Activated naive CD8-positive, alpha-beta T cell treated with anti-CD3 and anti-CD28 coated beads, Interleukin-2, amount 50 U/mL, for 24 hours (primary cell): ENCODE measurements at regions not wholly inside any gene's neighbourhood (a gene's known extent, or its start where the extent isn't known, plus 50 kb on each side); places are given as distances from the start of the nearest gene placed in this dataset.

ENCODE experiments used
- ATAC-seq: fragments of 150-1000 bp; cut with Tn5 transposase; one replicate; pipeline ENCODE4 v1.10.0; 2021
- DNase-seq: peaks from one replicate; pipeline ENCODE4 v3.0.0; 2021
- H3K27ac Mint-ChIP-seq: one replicate; pipeline ENCODE4 v1.8.0; 2021; ENCODE audit warnings: mild to moderate bottlenecking, mixed read lengths
- H3K27me3 Mint-ChIP-seq: one replicate; pipeline ENCODE4 v1.8.0; 2021; ENCODE audit warnings: mixed read lengths
- H3K36me3 Mint-ChIP-seq: one replicate; pipeline ENCODE4 v1.8.0; 2021; ENCODE audit warnings: low read depth, mixed read lengths
- H3K4me1 Mint-ChIP-seq: one replicate; pipeline ENCODE4 v1.8.0; 2021; ENCODE audit warnings: mixed read lengths
- H3K4me3 Mint-ChIP-seq: one replicate; pipeline ENCODE4 v1.8.0; 2021; ENCODE audit warnings: mild to moderate bottlenecking, moderate library complexity, mixed read lengths
- H3K9me3 Mint-ChIP-seq: one replicate; pipeline ENCODE4 v1.8.0; 2021; ENCODE audit warnings: mixed read lengths

- Mint-ChIP-seq H3K9me3 (no peaks in the 10 kb centered on the region), H3K27ac (no peak overlapping the region), H3K27me3 (peaks cover 8% of the 10 kb centered on the region), H3K4me3 (no peak overlapping the region), H3K4me1 (no peaks in the 10 kb centered on the region), H3K36me3 (no peaks in the 10 kb centered on the region)
- no peak for ATAC-seq
- DNase-seq, result no peak
These were observed 184.9 kb upstream of the MIR17HG start for GRCh38 chr13:91162589-91162988.

- no peak for DNase-seq
These were observed 181.7 kb upstream of the MIR17HG start for GRCh38 chr13:91165758-91166157.

GRCh38 chr13:91166714-91167511 is 180.6 kb upstream of the MIR17HG start:
- Mint-ChIP-seq H3K4me3 (no peak overlapping the region), H3K27ac (no peak overlapping the region), H3K36me3 (no peaks in the 10 kb centered on the region), H3K27me3 (peaks cover 2% of the 10 kb centered on the region), H3K4me1 (no peaks in the 10 kb centered on the region), H3K9me3 (no peaks in the 10 kb centered on the region)
- ATAC-seq, result no peak
- no peak for DNase-seq

More at GRCh38 chr13:91165758-91166157, 181.7 kb upstream of the MIR17HG start:
- no peak overlapping the region for H3K27ac Mint-ChIP-seq
- H3K27me3 Mint-ChIP-seq, result peaks cover 2% of the 10 kb centered on the region
- H3K4me1 Mint-ChIP-seq, result no peaks in the 10 kb centered on the region
- no peaks in the 10 kb centered on the region for H3K36me3 Mint-ChIP-seq
- no peak for ATAC-seq
- H3K9me3 Mint-ChIP-seq, result no peaks in the 10 kb centered on the region
- H3K4me3 Mint-ChIP-seq, result no peak overlapping the region

- H3K27me3 Mint-ChIP-seq, result peaks cover 2% of the 10 kb centered on the region
- H3K4me1 Mint-ChIP-seq, result no peaks in the 10 kb centered on the region
- H3K4me3 Mint-ChIP-seq, result no peak overlapping the region
- no peaks in the 10 kb centered on the region for H3K9me3 Mint-ChIP-seq
- no peak for DNase-seq
- H3K27ac Mint-ChIP-seq, result no peak overlapping the region
- H3K36me3 Mint-ChIP-seq, result no peaks in the 10 kb centered on the region
- ATAC-seq, result no peak
These were observed 179.6 kb upstream of the MIR17HG start for GRCh38 chr13:91167706-91168385.

GRCh38 chr13:91168386-91168711 is 179.1 kb upstream of the MIR17HG start:
- H3K4me3 Mint-ChIP-seq, result no peak overlapping the region
- peaks cover 2% of the 10 kb centered on the region for H3K27me3 Mint-ChIP-seq
- no peak for ATAC-seq
- H3K4me1 Mint-ChIP-seq, result no peaks in the 10 kb centered on the region
- no peaks in the 10 kb centered on the region for H3K36me3 Mint-ChIP-seq
- H3K27ac Mint-ChIP-seq, result no peak overlapping the region
- DNase-seq, result no peak
- H3K9me3 Mint-ChIP-seq, result no peaks in the 10 kb centered on the region

- no peak for ATAC-seq
- no peak for DNase-seq
- Mint-ChIP-seq H3K9me3 (no peaks in the 10 kb centered on the region), H3K4me3 (no peak overlapping the region), H3K27ac (no peak overlapping the region), H3K4me1 (no peaks in the 10 kb centered on the region), H3K27me3 (peaks cover 1% of the 10 kb centered on the region), H3K36me3 (no peaks in the 10 kb centered on the region)
These were observed 178.0 kb upstream of the MIR17HG start for GRCh38 chr13:91169321-91170050.

GRCh38 chr13:91172160-91172559 is 175.3 kb upstream of the MIR17HG start:
- no peak overlapping the region for H3K27ac Mint-ChIP-seq
- ATAC-seq, result no peak
- H3K36me3 Mint-ChIP-seq, result no peaks in the 10 kb centered on the region
- H3K27me3 Mint-ChIP-seq, result peaks cover 7% of the 10 kb centered on the region
- H3K9me3 Mint-ChIP-seq, result no peaks in the 10 kb centered on the region
- no peak overlapping the region for H3K4me3 Mint-ChIP-seq
- no peak for DNase-seq
- H3K4me1 Mint-ChIP-seq, result peaks cover 3% of the 10 kb centered on the region

GRCh38 chr13:91174886-91175501 is 172.5 kb upstream of the MIR17HG start:
- Mint-ChIP-seq H3K27me3 (peaks cover 7% of the 10 kb centered on the region), H3K4me1 (peaks cover 3% of the 10 kb centered on the region), H3K9me3 (no peaks in the 10 kb centered on the region), H3K27ac (no peak overlapping the region), H3K4me3 (no peak overlapping the region), H3K36me3 (no peaks in the 10 kb centered on the region)
- ATAC-seq (no peak), DNase-seq (no peak)

- no peak overlapping the region for H3K4me3 Mint-ChIP-seq
- H3K27ac Mint-ChIP-seq, result no peak overlapping the region
- H3K9me3 Mint-ChIP-seq, result no peaks in the 10 kb centered on the region
These were observed 169.4 kb upstream of the MIR17HG start for GRCh38 chr13:91178099-91178498.

GRCh38 chr13:91181892-91182291 is 165.6 kb upstream of the MIR17HG start:
- no peaks in the 10 kb centered on the region for H3K9me3 Mint-ChIP-seq
- H3K27ac Mint-ChIP-seq, result no peak overlapping the region
- ATAC-seq (no peak), DNase-seq (no peak)
- H3K4me1 Mint-ChIP-seq, result no peaks in the 10 kb centered on the region
- H3K27me3 Mint-ChIP-seq, result no peaks in the 10 kb centered on the region
- H3K36me3 Mint-ChIP-seq, result no peaks in the 10 kb centered on the region
- no peak overlapping the region for H3K4me3 Mint-ChIP-seq

More at GRCh38 chr13:91178099-91178498, 169.4 kb upstream of the MIR17HG start:
- Mint-ChIP-seq H3K4me1 (peaks cover 3% of the 10 kb centered on the region), H3K27me3 (peaks cover 7% of the 10 kb centered on the region), H3K36me3 (no peaks in the 10 kb centered on the region)
- DNase-seq (no peak), ATAC-seq (no peak)

- H3K4me3 Mint-ChIP-seq, result no peak overlapping the region
- H3K4me1 Mint-ChIP-seq, result no peaks in the 10 kb centered on the region
- no peaks in the 10 kb centered on the region for H3K27me3 Mint-ChIP-seq
- H3K9me3 Mint-ChIP-seq, result no peaks in the 10 kb centered on the region
- DNase-seq (no peak), ATAC-seq (no peak)
- no peak overlapping the region for H3K27ac Mint-ChIP-seq
- no peaks in the 10 kb centered on the region for H3K36me3 Mint-ChIP-seq
These were observed 163.1 kb upstream of the MIR17HG start for GRCh38 chr13:91184244-91184926.

GRCh38 chr13:91185294-91185863 is 162.1 kb upstream of the MIR17HG start:
- Mint-ChIP-seq H3K4me1 (no peaks in the 10 kb centered on the region), H3K9me3 (no peaks in the 10 kb centered on the region), H3K27ac (no peak overlapping the region), H3K27me3 (no peaks in the 10 kb centered on the region), H3K36me3 (no peaks in the 10 kb centered on the region), H3K4me3 (no peak overlapping the region)
- no peak for DNase-seq
- ATAC-seq, result no peak

- no peak for DNase-seq
- no peaks in the 10 kb centered on the region for H3K27me3 Mint-ChIP-seq
- no peaks in the 10 kb centered on the region for H3K36me3 Mint-ChIP-seq
- H3K9me3 Mint-ChIP-seq, result no peaks in the 10 kb centered on the region
- no peaks in the 10 kb centered on the region for H3K4me1 Mint-ChIP-seq
- no peak for ATAC-seq
- no peak overlapping the region for H3K4me3 Mint-ChIP-seq
- no peak overlapping the region for H3K27ac Mint-ChIP-seq
These were observed 160.0 kb upstream of the MIR17HG start for GRCh38 chr13:91187522-91187921.

GRCh38 chr13:91189506-91189905 is 158.0 kb upstream of the MIR17HG start:
- Mint-ChIP-seq H3K9me3 (no peaks in the 10 kb centered on the region), H3K4me3 (no peak overlapping the region), H3K4me1 (no peaks in the 10 kb centered on the region), H3K27me3 (no peaks in the 10 kb centered on the region), H3K27ac (no peak overlapping the region), H3K36me3 (no peaks in the 10 kb centered on the region)
- no peak for DNase-seq
- no peak for ATAC-seq
